GM12878 (cell line): ENCODE measurements at regions not wholly inside any gene's neighbourhood (a gene's known extent, or its start where the extent isn't known, plus 50 kb on each side); places are given as distances from the start of the nearest gene placed in this dataset.

Source experiments
- ATAC-seq: fragments of 200-7000 bp; cut with Tn5 transposase; 3 replicates; pipeline ENCODE4 v1.9.1; 2020; ENCODE audit warnings: mild to moderate bottlenecking, moderate library complexity
- BruUV-seq: library from RNA; stranded (reverse); fragments of 400-500 nt; replicated peaks from 2 replicates; lab custom pipeline; 2021; lab: Mats Ljungman, UMichigan
- CTCF ChIA-PET: fragments of 300-600 bp; sonication (Branson Sonifier 250); formaldehyde crosslinking; extraction: SDS; loops from one replicate; lab custom pipeline; 2021; ENCODE audit warnings: inconsistent platforms; lab: Yijun Ruan, JAX
- POLR2A ChIA-PET: fragments of 350-600 bp; formaldehyde crosslinking; extraction: SDS; loops from one replicate; lab custom pipeline; 2021; ENCODE audit warnings: inconsistent platforms; lab: Charles Lee
- RAD21 ChIA-PET: fragments of 300-600 bp; sonication (Branson Sonifier 250); formaldehyde crosslinking; loops from one replicate; lab custom pipeline; 2023; ENCODE audit warnings: antibody characterized with exemption; ENCODE audit not compliant: unreplicated experiment; lab: Charles Lee
- SMC1A ChIA-PET: fragments of 300-600 bp; sonication (Branson Sonifier 250); formaldehyde crosslinking; loops from one replicate; lab custom pipeline; 2023; ENCODE audit not compliant: unreplicated experiment, uncharacterized antibody; lab: Charles Lee
- DNase-seq: peaks from one replicate; pipeline ENCODE4 v3.0.0-alpha.2; 2011; ENCODE audit warnings: low read depth, low spot score
- FAIRE-seq: peaks from 3 replicates; lab custom pipeline; 2011; peaks lifted over from hg19 to GRCh38; lab: Jason Lieb, UNC
- H2AFZ ChIP-seq: 2 replicates; pipeline ENCODE4 v1.6.0; 2011; ENCODE audit warnings: low read depth, low read length, control low read depth; ENCODE audit not compliant: control insufficient read depth
- H3K27ac ChIP-seq: 2 replicates; pipeline ENCODE4 v1.5.1; 2011; ENCODE audit warnings: control low read depth; ENCODE audit not compliant: control insufficient read depth, insufficient read depth
- H3K27me3 ChIP-seq, 2 experiments: replicated peaks in 1 of 2; 2 replicates each; pipeline versions ENCODE4 v1.6.0 to v1.6.1; 2011; ENCODE audit warnings: low read length in 1 of 2; ENCODE audit not compliant: control insufficient read depth in 2 of 2, insufficient read depth in 2 of 2
- H3K36me3 ChIP-seq, 2 experiments: 2 replicates each; pipeline ENCODE4 v1.5.1; 2011; ENCODE audit warnings: low read length in 1 of 2; ENCODE audit not compliant: control insufficient read depth in 2 of 2, insufficient read depth in 2 of 2
- H3K4me1 ChIP-seq: 2 replicates; pipeline ENCODE4 v1.6.1; 2011; ENCODE audit warnings: mild to moderate bottlenecking, low read length, moderate library complexity, mixed read lengths; ENCODE audit not compliant: control insufficient read depth, insufficient read depth
- H3K4me2 ChIP-seq: 2 replicates; pipeline ENCODE4 v1.6.0; 2011; ENCODE audit warnings: control low read depth; ENCODE audit not compliant: control insufficient read depth, insufficient read depth
- H3K4me3 ChIP-seq: fragments of 200-600 bp; sonication (generic); 2 replicates; pipeline ENCODE4 v1.5.1; 2016
- H3K79me2 ChIP-seq: 2 replicates; pipeline ENCODE4 v1.6.0; 2011; ENCODE audit warnings: low read length; ENCODE audit not compliant: control insufficient read depth, insufficient read depth
- H3K9ac ChIP-seq: 2 replicates; pipeline ENCODE4 v1.8.0; 2011; ENCODE audit warnings: low read length, control low read depth, mixed read lengths; ENCODE audit not compliant: control insufficient read depth, insufficient read depth
- H3K9me3 ChIP-seq: replicated peaks from 3 replicates; pipeline ENCODE4 v1.5.1; 2011; ENCODE audit warnings: mild to moderate bottlenecking, low read length; ENCODE audit not compliant: control insufficient read depth, insufficient read depth
- H4K20me1 ChIP-seq: 2 replicates; pipeline ENCODE4 v1.6.0; 2011; ENCODE audit not compliant: control insufficient read depth, insufficient read depth
- BCL11A ChIP-seq: IDR thresholded peaks from 2 replicates; pipeline ENCODE4 v1.6.1; 2011; ENCODE audit warnings: low read depth, low read length
- CBX5 ChIP-seq: sonication (generic); IDR thresholded peaks from 2 replicates; pipeline ENCODE4 v1.6.1; 2016; ENCODE audit warnings: low read depth, moderate library complexity, mild to moderate bottlenecking, inconsistent platforms
- CREB1 ChIP-seq: IDR thresholded peaks from 2 replicates; pipeline ENCODE4 v1.6.1; 2012; ENCODE audit warnings: low read depth, mild to moderate bottlenecking, inconsistent platforms
- EP300 ChIP-seq, 2 experiments: fragments of 150-350 bp in 1 of 2; IDR thresholded peaks; 2 replicates each; pipeline ENCODE4 v1.6.1; 2011 to 2012; ENCODE audit warnings: low read depth in 2 of 2, low read length in 2 of 2, borderline replicate concordance in 1 of 2, improper control_type of control experiment in 1 of 2, inconsistent platforms in 1 of 2; ENCODE audit not compliant: control insufficient read depth in 1 of 2
- FOS ChIP-seq: IDR thresholded peaks from 3 replicates; pipeline ENCODE4 v1.6.1; 2011; ENCODE audit warnings: borderline replicate concordance; ENCODE audit not compliant: insufficient read length; ENCODE audit errors: extremely low read depth
- JUNB ChIP-seq: IDR thresholded peaks from 2 replicates; pipeline ENCODE4 v1.6.1; 2016; ENCODE audit warnings: antibody characterized with exemption, mild to moderate bottlenecking
- JUND ChIP-seq: IDR thresholded peaks from 2 replicates; pipeline ENCODE4 v1.6.1; 2012; ENCODE audit warnings: low read depth, mild to moderate bottlenecking, low read length, improper control_type of control experiment, moderate library complexity
- NFIC ChIP-seq: IDR thresholded peaks from 2 replicates; pipeline ENCODE4 v1.6.1; 2012; ENCODE audit warnings: low read depth, mild to moderate bottlenecking, inconsistent platforms, low read length, moderate library complexity
- NFXL1 ChIP-seq: fragments of 450-650 bp; IDR thresholded peaks from 2 replicates; pipeline ENCODE4 v1.6.1; 2017; ENCODE audit warnings: antibody characterized with exemption, mild to moderate bottlenecking, borderline replicate concordance
- NR2C2 ChIP-seq: IDR thresholded peaks from 2 replicates; pipeline ENCODE4 v1.6.1; 2011; ENCODE audit warnings: borderline replicate concordance, low read depth; ENCODE audit not compliant: control insufficient read depth, insufficient read length
- PAX5 ChIP-seq: IDR thresholded peaks from 2 replicates; pipeline ENCODE4 v1.6.1; 2011; ENCODE audit warnings: low read depth, low read length, borderline replicate concordance
- SMAD5 ChIP-seq: IDR thresholded peaks from 2 replicates; pipeline ENCODE4 v1.6.1; 2016; ENCODE audit warnings: antibody characterized with exemption, low read depth
- SREBF2 ChIP-seq: IDR thresholded peaks from 2 replicates; pipeline ENCODE4 v1.6.1; 2012; ENCODE audit warnings: mild to moderate bottlenecking, low read length
- WGBS: methylation state at CpG from one replicate; pipeline ENCODE4 v1.1.6; 2016; ENCODE audit warnings: low lambda C conversion rate; ENCODE audit not compliant: insufficient replicate concordance, insufficient coverage; ENCODE audit errors: missing lambda C conversion rate; 5-methylcytosine and 5-hydroxymethylcytosine counted together
- in situ Hi-C: fragments of 300-500 bp; cut with MboI; formaldehyde crosslinking; loops from 9 replicates; pipeline ENCODE4 v1.14.3; 2018; ENCODE audit warnings: mixed read lengths
- intact Hi-C: fragments of 100-400 bp; cut with micrococcal nuclease; formaldehyde crosslinking; loops from one replicate; pipeline ENCODE4 v1.14.2; 2022; ENCODE audit not compliant: unreplicated experiment
- TF ChIP-seq, protein P1 (sequence below): fragments of 450-650 bp; formaldehyde crosslinking; IDR thresholded peaks from 2 replicates; pipeline ENCODE4 v1.5.0; 2022; ENCODE audit warnings: mild to moderate bottlenecking, missing genetic modification characterization
- TF ChIP-seq, protein P2 (sequence below): IDR thresholded peaks from 2 replicates; pipeline ENCODE4 v1.6.1; 2012; ENCODE audit warnings: low read depth, low read length, improper control_type of control experiment
- TF ChIP-seq, protein P3 (sequence below): IDR thresholded peaks from 2 replicates; pipeline ENCODE4 v1.6.1; 2011; ENCODE audit warnings: mild to moderate bottlenecking, low read depth, low read length, moderate library complexity; ENCODE audit not compliant: insufficient replicate concordance

- TF ChIP-seq EP300 (IDR thresholded peaks at IDR 0.05; ENCODE audit: borderline replicate concordance in 1 of 2, control insufficient read depth in 1 of 2, low read depth in 2 of 2, low read length in 2 of 2) (peak in 1 of 2 experiments; percentile 31; a peak in 1 of 4 replicates), CREB1 (no peak), SREBF2 (no peak), FOS (no peak)
- TF ChIP-seq, protein P1, sequence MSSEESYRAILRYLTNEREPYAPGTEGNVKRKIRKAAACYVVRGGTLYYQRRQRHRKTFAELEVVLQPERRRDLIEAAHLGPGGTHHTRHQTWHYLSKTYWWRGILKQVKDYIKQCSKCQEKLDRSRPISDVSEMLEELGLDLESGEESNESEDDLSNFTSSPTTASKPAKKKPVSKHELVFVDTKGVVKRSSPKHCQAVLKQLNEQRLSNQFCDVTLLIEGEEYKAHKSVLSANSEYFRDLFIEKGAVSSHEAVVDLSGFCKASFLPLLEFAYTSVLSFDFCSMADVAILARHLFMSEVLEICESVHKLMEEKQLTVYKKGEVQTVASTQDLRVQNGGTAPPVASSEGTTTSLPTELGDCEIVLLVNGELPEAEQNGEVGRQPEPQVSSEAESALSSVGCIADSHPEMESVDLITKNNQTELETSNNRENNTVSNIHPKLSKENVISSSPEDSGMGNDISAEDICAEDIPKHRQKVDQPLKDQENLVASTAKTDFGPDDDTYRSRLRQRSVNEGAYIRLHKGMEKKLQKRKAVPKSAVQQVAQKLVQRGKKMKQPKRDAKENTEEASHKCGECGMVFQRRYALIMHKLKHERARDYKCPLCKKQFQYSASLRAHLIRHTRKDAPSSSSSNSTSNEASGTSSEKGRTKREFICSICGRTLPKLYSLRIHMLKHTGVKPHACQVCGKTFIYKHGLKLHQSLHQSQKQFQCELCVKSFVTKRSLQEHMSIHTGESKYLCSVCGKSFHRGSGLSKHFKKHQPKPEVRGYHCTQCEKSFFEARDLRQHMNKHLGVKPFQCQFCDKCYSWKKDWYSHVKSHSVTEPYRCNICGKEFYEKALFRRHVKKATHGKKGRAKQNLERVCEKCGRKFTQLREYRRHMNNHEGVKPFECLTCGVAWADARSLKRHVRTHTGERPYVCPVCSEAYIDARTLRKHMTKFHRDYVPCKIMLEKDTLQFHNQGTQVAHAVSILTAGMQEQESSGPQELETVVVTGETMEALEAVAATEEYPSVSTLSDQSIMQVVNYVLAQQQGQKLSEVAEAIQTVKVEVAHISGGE, result no peak
- TF ChIP-seq, protein P2, sequence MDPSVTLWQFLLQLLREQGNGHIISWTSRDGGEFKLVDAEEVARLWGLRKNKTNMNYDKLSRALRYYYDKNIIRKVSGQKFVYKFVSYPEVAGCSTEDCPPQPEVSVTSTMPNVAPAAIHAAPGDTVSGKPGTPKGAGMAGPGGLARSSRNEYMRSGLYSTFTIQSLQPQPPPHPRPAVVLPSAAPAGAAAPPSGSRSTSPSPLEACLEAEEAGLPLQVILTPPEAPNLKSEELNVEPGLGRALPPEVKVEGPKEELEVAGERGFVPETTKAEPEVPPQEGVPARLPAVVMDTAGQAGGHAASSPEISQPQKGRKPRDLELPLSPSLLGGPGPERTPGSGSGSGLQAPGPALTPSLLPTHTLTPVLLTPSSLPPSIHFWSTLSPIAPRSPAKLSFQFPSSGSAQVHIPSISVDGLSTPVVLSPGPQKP, result no peak
Measured at GRCh38 chr4:85391589-85392410, 83.2 kb upstream of the ARHGAP24 start (continued).

- Histone ChIP-seq H2AFZ (no peak overlapping the region), H3K4me2 (peak overlapping the region; percentile 54), H3K4me3 (no peak overlapping the region), H3K79me2 (no peaks in the 10 kb centered on the region), H3K9me3 (no peaks in the 10 kb centered on the region), H3K4me1 (peaks cover 20% of the 10 kb centered on the region), H3K27ac (no peak overlapping the region), H3K9ac (no peak overlapping the region), H3K36me3 (no peaks in the 10 kb centered on the region), H3K27me3 (no peaks in the 10 kb centered on the region), H4K20me1 (no peaks in the 10 kb centered on the region)
- ChIA-PET SMC1A (no interaction called here), POLR2A (interaction anchor here (0.6 kb wide), 1 partner anchor 214 kb away, joined by 9 read pairs; no protein-coding TSS in a partner anchor), CTCF (no interaction called here), RAD21 (no interaction called here)
- intact Hi-C loops (no loop called here), in situ Hi-C loops (no loop called here)
- 11% methylated on average over 3 of the region's 3 CpGs for WGBS
- BruUV-seq, result no TSS peak
- FAIRE-seq (peak; percentile 84), DNase-seq (peak; percentile 9), ATAC-seq (peak; percentile 40; the same call in 2 of the 3 replicates)
- TF ChIP-seq NFXL1 (no peak), PAX5 (no peak), JUNB (peak; percentile 37; the same call in 1 of the 2 replicates), JUND (no peak), NR2C2 (no peak), CBX5 (no peak), BCL11A (no peak), NFIC (0 out of 2 replicates have a peak, but pooled peaks have one; percentile 22), SMAD5 (no peak)
- TF ChIP-seq, protein P3, sequence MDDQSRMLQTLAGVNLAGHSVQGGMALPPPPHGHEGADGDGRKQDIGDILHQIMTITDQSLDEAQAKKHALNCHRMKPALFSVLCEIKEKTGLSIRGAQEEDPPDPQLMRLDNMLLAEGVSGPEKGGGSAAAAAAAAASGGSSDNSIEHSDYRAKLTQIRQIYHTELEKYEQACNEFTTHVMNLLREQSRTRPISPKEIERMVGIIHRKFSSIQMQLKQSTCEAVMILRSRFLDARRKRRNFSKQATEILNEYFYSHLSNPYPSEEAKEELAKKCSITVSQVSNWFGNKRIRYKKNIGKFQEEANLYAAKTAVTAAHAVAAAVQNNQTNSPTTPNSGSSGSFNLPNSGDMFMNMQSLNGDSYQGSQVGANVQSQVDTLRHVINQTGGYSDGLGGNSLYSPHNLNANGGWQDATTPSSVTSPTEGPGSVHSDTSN, result no peak
Measured at GRCh38 chr4:85393201-85393600, 81.7 kb upstream of the ARHGAP24 start.
